Stimulated activated CD4-positive, alpha-beta T cell treated with anti-CD3 and anti-CD28 coated beads, TNF-alpha, amount 100 ng/mL, for 24 hours (primary cell): ENCODE measurements at regions not wholly inside any gene's neighbourhood (a gene's known extent, or its start where the extent isn't known, plus 50 kb on each side); places are given as distances from the start of the nearest gene placed in this dataset.

Experiments
- DNase-seq, 3 experiments: peaks; one replicate each; pipeline ENCODE4 v3.0.0-alpha.2; 2020; ENCODE audit warnings: low read depth in 3 of 3

- no peak for DNase-seq
Observed at GRCh38 chr7:94231305-94231704, 163.4 kb upstream of the COL1A2 start.

DNA sequence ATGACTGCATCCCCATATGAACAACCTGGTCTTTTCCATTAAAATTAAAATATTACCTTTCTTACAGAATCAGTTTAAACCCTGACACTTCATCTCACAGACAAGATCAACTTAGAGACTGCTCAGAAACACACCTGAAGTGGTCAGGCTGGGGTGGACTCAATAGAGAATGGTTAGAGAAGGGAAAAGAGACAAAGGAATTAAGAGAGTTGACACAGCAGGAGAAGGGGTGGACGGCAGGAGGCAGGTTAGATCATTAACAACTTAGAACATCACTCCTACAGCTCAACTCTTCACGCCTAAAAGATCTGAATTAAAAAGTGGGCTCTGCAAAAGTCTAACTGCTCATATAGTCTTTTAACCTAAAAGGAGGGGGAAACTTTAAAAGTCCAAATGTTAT is 157.7 kb upstream of the COL1A2 start:
- DNase-seq = no peak

GRCh38 chr7:94237417-94237816 is 157.3 kb upstream of the COL1A2 start:
- no peak for DNase-seq

GRCh38 chr7:94239661-94240234 is 154.9 kb upstream of the COL1A2 start:
- no peak for DNase-seq

GRCh38 chr7:94240902-94241301 is 153.8 kb upstream of the COL1A2 start:
- DNase-seq = no peak

- DNase-seq = no peak
Observed at GRCh38 chr7:94241402-94241925, 153.2 kb upstream of the COL1A2 start.

GRCh38 chr7:94243066-94243711 is 151.5 kb upstream of the COL1A2 start:
- DNase-seq = no peak

GRCh38 chr7:94244760-94245159 is 149.9 kb upstream of the COL1A2 start:
- no peak for DNase-seq

DNA sequence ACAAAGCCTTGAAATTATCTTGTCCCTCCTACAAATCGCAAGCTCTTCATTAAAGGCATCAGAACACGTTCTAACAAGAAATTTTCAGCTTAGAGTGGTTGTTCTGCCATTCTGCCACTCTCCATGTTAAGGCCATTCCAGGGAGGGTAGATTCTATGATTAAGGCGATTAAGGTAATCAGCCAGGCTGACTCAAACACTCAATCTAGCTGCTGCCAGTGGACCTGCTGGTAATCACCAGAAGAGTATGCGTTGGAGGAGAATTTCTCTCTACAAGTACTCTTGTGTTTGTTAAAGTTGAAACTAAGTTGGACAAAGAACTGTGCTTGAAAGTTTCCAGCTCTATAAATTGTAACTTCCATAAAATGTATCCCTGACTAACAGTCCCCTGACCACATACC is 149.2 kb upstream of the COL1A2 start:
- no peak for DNase-seq

DNA sequence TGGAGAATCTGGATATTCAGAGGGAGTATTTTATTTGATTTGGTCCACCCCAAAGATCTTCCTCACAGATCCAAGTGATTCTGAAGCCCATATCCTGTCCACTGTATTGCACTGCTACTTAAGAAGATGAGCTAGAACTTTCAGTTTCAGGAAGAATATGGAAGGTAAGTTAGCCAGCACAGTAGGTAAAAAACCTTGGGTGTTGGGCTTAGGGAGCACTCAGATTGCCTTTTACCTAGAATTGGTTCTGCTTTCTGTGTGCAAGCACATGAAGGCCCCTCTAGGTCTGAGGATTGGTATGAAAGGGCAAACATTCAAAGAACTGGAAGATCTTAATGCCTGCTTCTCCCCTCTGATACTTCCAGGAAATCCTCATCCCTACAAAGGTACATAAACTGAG is 146.7 kb upstream of the COL1A2 start:
- DNase-seq = no peak

DNA sequence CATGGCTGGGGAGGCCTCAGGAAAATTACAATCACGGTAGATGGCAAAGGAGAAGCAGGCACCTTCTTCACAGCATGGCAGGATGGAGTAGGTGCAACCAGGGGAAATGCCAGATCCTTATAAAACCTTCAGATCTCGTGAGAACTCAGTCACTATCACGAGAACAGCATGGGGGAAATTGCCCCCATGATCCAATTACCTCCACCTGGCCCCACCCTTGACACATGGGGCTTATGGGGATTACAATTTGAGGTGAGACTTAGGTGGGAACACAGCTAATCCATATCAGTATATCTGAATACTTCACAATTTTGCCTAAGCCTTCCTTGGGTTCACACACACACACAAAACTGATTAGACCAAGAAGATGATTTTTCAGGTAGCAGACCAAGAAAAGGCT is 145.1 kb upstream of the COL1A2 start:
- DNase-seq = no peak

- DNase-seq = no peak
Observed at GRCh38 chr7:94250124-94250523, 144.6 kb upstream of the COL1A2 start.

DNA sequence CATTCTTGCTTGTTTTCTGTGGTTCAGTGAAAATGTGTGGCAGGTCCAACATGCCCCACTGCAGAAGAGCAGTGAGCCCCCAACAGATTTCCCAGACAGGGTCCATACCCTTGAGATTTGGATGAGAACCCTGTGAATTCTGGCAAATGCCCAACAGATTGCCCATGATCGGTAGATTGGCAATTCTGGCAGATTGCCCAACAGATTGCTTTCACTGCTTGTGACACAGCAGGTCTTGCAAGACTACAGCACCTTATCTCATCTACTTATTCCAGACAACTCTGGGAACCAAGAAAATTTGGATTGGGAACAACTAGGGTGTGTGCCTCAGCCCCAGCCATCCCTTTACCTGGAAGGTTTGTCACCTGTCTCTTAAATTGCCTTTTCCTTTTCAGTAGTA is 143.7 kb upstream of the COL1A2 start:
- DNase-seq = no peak

DNA sequence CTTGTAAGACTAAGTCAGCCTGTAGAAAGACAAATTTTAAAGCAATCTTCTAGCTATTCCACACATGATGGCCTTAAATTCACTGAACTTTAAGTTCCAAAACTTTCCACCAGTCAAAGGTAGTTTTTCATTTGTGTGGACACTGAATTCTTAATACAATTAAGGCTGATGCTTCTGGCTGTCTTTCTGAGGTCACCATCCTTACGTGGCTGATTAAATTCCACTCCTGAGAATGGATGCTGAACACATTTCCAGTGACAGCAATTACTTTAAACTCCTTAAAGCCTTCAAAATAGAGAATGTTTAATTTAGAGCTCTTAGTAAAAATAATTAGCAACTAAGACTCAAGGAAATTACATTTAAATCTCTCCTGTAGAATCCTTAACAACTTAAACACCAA is 142.6 kb upstream of the COL1A2 start:
- DNase-seq = no peak

DNA sequence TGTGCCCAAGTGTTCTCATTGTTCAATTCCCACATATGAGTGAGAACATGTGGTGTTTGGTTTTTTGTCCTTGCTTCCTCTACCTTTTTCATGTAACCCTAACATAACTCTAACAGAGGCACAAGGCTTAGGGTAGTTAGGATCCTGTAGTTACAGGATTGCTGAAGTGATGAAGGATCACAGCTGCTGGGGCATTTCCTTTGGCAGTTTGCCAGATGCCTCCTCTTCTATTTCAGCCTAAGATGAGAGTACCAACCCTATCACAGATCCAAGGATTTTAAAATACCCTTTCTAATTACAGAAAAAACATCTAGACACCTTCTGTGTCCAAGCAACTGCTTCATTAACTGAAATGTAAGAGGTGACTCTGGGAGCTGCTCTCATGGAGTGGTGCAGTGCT is 141.7 kb upstream of the COL1A2 start:
- no peak for DNase-seq

GRCh38 chr7:94253686-94254085 is 141.0 kb upstream of the COL1A2 start:
- DNase-seq = no peak

GRCh38 chr7:94258418-94259300 is 136.0 kb upstream of the COL1A2 start:
- no peak for DNase-seq

GRCh38 chr7:94261067-94261466 is 133.6 kb upstream of the COL1A2 start:
- DNase-seq = no peak

DNA sequence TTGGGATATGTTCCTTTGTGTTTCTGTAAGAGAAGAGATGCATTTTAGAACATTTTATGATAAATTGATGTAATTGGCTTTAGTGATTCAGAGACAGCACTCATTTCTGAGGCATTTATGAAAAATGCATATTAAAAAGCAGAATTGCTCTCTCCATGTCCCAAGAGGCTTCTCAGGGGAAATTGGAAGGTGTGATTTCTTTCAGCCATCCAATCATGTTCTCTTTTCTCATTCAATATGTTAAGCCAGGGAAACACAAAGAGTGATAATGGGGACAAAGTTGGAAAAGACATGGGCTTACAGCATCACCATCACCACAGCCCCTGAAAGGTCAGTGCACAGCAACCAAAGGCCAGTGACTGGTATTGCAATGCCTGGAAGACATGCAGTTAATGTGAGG is 129.9 kb upstream of the COL1A2 start:
- no peak for DNase-seq

GRCh38 chr7:94265456-94265855 is 129.2 kb upstream of the COL1A2 start:
- no peak for DNase-seq

GRCh38 chr7:94266238-94266644 is 128.5 kb upstream of the COL1A2 start:
- DNase-seq = no peak

DNA sequence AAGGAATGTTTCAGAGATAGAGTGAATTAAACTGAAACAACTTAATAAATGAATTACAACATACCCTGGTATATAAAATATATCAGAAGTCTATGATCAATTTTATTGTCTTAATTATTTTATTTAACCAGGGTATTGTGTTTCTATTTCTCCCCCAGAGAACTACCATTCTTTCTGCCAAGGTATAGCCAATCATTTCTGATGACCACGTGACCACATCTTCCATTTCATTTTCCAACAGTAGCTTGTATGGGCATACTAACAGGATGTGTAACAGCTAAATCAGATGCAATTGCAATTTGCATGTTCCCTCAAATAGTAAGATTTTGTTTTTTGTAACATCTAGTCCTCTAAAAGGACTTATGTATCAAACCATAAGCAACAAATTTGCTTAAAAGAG is 123.9 kb upstream of the COL1A2 start:
- DNase-seq = no peak
